Cerebellar nuclear complex (tissue), 1 donor: ENCODE measurements at regions not wholly inside any gene's neighbourhood (a gene's known extent, or its start where the extent isn't known, plus 50 kb on each side); places are given as distances from the start of the nearest gene placed in this dataset.
"Not testable (repeated sequence)": the region's sequence is repeated elsewhere in the genome, so short reads cannot be mapped to it uniquely, and the experiment has no call there.

Experiments
- DNase-seq, 2 experiments: peaks; one replicate each; lab custom pipeline; 2025; lab: John Stamatoyannopoulos, UW

DNA sequence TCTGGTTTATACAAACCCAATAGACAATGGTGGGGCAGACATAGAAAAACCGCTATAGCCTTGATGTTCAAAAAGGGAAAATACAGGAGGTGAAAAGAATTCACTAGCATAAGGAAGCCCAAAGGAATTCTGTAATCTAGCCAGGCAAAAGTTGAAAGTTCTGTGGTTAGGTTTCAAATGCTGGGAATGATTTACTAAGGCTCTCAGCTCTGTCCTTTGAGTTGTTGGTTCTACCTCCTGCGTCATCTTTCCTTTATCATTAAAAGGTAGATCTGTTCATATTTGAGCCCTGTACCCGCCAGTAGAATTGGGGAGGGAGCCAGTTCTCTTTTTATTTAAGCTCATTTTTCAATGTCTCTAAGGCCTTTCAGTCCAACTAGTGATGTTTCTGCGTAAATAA, 866.5 kb downstream of the IGSF11 start:
- no peak for DNase-seq

- no peak for DNase-seq
Measured at GRCh38 chr3:118171236-118171852, 863.3 kb downstream of the IGSF11 start.

GRCh38 chr3:118180853-118181252, 853.8 kb downstream of the IGSF11 start:
- no peak for DNase-seq

- DNase-seq, result no peak
Measured at GRCh38 chr3:118181274-118181673, 853.4 kb downstream of the IGSF11 start.

DNA sequence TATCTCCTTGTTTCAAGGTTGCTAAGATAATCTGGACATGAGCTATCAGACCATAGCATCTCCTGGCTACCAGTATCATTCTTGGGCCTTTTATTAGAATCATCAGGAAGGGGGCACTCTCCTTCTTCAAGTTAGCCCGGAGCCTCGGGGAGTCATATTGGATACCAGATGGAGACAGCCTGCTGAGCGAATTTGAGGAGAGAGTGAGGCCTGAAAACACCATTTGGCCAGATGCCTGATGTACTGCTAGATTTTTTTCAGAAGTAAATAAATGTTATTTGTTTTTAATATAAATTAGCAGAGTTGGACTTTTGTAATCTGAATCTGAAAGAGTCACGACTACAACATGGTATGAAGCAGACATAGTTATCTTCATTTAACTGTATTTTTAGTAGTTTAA, 848.6 kb downstream of the IGSF11 start:
- DNase-seq, result no peak

DNA sequence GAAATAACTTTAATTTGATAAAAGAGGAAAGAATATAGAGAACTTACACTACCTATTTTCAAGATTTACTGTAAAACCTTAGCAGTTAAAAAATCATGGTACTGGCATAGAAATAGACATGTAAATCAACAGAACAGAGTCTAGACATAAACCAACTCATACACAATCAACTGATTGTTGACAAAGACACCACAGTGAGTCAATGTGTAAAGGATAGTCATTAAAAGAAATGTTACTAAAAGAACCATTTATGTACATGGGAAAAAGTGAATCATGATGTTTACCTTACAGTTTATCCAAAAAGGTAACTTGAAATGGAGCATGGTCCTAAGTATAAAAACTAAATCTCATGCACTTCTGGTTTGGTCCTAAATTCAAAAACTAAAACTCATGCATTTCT, 847.4 kb downstream of the IGSF11 start:
- no peak for DNase-seq

GRCh38 chr3:118196183-118196582, 838.5 kb downstream of the IGSF11 start:
- no peak for DNase-seq

DNA sequence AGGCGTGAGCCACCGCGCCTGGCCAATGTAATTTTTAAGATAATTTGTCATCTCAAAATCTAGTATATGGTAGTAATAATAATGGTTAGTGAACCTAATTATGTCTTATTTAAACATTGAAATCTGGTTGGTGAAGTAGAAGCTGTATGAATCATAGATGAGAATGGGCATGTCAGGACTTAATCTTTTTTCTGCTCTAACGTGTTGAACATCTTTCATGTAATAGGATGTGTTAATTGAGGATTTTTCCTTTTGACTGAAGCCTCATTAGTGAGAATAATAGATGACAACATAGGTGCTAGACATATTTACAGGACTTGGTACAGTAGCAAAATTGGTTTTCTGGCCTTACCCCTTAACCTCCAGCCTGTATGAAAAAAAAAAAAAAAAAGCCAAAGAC, 835.6 kb downstream of the IGSF11 start:
- no peak for DNase-seq

GRCh38 chr3:118204052-118204656, 830.5 kb downstream of the IGSF11 start:
- DNase-seq, result no peak

GRCh38 chr3:118207271-118207670, 827.4 kb downstream of the IGSF11 start:
- no peak for DNase-seq

DNA sequence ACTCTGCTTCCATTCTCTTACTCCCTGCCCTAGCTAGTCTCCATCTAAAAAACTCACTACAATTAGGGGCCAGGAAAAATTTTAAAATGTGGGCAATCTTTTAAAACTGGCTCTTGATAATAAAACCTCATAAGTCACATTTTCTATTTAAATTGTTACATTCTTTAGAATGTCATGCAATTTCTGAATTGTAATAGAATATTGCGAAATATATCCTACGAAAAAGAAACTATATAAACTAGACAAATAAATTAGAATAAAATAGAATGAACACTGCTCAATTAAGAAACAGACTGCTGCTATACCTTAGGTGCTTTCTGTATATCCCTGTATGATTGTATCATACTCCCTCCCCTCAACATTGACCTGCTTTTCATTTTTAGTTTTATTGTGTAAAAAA, 826.0 kb downstream of the IGSF11 start:
- no peak for DNase-seq

DNA sequence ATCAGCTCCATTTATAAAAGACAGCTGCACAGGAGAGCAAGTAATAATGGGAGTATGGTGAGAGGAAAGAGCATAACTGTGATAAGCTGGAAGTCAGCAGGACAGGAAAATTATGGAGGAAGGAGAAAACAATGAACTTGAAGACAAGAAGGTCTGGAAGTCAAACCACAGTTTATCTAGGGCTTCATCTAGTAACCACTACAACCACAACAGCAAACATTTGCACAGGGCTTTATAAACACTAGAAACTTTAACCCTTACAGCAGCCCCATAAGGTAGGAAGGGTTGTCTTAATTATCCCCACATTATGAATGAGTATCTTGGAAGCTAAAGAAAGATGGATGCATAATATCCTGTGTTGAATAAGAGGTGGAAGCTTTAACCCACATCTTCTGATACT, 820.8 kb downstream of the IGSF11 start:
- no peak for DNase-seq

GRCh38 chr3:118226206-118226605, 808.4 kb downstream of the IGSF11 start:
- DNase-seq, result no peak

- DNase-seq, result no peak
Measured at GRCh38 chr3:118227191-118227590, 807.5 kb downstream of the IGSF11 start.

GRCh38 chr3:118228151-118228550, 806.5 kb downstream of the IGSF11 start:
- no peak for DNase-seq

DNA sequence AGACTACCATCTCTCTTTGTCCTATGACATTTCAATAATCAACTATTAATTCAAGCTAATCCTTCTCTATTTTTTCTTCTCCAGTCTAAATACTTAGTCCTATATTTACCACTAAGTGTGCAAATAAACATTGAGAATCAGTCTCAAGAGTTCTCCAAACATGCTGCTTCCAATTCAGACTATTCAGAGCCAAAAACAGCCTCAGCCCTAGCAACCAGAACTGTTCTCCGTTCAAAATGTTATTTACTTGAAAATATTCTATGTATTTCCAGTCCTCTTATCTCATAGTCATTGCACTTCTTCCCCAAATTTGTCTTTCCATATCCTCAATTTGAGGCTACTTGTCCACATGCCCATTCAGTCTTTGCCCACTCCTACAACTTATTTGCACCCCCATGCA, 805.5 kb downstream of the IGSF11 start:
- no peak for DNase-seq

DNA sequence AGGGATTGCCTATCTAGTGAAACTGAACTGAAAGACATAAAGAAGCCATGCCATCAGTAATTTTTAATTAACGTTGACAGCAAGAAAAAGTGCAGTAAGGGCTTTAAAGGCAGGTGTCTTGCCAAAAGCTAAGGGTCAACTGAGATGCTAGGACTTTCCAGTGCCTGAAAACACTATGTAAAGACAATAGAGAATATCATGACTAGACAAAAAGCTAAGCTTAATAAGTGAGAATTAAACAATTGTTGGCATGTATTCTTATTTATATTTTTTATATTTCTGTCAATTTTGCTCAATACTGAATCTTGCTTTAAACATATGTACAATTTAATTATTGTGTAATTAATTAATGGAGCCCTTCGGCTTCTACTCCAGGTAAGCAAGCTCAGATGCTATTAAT, 803.1 kb downstream of the IGSF11 start:
- DNase-seq, result no peak

- no peak for DNase-seq
Measured at GRCh38 chr3:118239253-118239652, 795.4 kb downstream of the IGSF11 start.

DNA sequence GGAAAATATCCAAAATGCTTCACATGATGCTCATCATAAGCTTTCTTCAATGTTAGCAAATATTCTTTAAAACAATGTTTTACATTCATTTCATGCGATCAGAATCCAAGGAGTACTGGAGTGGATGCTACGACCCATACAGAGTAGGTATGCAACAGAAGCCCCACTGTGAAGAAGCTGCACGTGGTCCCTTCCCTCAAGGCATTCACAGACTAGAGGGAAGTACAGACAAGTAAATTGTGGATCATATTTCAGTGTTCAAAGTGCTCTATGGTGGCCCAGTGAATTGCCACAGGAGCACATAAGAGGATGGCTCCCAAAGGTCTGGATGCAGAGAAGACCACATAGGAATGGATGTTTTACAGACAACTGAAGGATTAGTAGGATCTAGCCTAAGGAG, 789.9 kb downstream of the IGSF11 start:
- DNase-seq, result no peak

- no peak for DNase-seq
Measured at GRCh38 chr3:118245312-118245711, 789.3 kb downstream of the IGSF11 start.

DNA sequence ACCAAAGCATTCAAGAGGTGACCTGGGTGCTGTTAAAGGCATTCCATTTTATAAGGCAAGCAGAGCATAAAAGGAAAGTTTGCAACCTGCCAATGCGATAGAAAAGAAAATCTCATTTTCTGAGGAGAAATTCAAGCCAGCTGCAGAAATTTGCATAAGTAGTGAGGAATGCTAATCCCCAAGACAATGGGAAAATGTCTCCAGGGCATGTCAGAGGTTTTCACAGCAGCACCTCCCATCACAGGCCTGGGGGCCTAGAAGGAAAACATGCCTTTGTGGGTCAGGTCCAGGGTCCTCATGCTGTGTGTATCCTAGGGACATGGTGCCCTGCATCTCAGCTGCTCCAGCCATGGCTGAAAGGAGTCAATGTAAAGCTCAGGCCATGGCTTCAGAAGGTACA, 775.8 kb downstream of the IGSF11 start:
- DNase-seq, result not testable (repeated sequence)

DNA sequence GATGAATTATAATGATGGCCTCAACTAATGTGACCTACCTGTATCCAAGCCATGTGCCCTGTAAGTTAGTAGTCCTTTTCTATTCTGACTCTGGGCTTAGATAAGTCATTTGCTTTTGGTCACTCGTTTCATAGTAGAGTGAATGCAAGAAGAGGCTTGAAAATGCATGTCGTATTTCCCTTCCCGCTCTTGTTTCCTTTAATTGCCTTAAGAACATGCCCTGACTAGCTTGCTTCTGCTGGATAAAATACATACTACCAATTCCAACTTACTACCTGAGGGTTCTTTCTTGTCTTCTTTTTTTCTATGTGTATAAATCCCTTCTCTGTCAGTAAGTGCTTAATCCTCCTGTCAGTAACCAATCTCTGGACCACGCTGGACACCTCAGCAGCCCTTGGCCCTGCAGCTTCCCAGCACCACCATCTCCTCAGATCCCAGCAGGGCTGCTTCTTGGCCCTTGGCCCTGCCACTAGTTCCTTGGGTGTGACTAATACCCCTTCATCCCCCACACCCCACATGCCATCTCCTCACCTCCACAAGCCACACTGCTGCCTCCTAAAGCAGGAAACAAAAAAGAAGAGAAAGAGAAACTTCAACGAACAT, 771.7 kb downstream of the IGSF11 start:
- DNase-seq, result no peak

DNA sequence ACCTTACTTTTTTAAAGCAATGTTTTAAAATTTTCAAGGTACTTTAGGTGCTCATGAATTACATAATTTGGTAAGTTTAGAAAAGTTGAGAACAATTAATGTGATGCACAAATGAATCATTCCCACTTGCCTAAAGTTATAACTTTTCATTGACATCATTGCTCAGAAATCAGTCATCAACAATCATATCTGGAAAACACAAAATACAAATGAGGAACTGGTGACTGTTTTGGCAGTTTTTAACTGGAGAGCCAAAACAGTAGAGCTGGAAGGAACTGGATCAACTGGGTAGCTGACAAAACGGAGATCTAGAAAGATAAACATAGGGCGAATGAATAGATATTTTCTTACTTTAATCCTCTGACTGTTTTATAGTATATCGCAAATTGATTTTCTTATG, 767.1 kb downstream of the IGSF11 start:
- DNase-seq, result no peak
